ENCODE measurements at regions not wholly inside any gene's neighbourhood (a gene's known extent, or its start where the extent isn't known, plus 50 kb on each side); places are given as distances from the start of the nearest gene placed in this dataset.
"Not testable (repeated sequence)": the region's sequence is repeated elsewhere in the genome, so short reads cannot be mapped to it uniquely, and the experiment has no call there.

DNA sequence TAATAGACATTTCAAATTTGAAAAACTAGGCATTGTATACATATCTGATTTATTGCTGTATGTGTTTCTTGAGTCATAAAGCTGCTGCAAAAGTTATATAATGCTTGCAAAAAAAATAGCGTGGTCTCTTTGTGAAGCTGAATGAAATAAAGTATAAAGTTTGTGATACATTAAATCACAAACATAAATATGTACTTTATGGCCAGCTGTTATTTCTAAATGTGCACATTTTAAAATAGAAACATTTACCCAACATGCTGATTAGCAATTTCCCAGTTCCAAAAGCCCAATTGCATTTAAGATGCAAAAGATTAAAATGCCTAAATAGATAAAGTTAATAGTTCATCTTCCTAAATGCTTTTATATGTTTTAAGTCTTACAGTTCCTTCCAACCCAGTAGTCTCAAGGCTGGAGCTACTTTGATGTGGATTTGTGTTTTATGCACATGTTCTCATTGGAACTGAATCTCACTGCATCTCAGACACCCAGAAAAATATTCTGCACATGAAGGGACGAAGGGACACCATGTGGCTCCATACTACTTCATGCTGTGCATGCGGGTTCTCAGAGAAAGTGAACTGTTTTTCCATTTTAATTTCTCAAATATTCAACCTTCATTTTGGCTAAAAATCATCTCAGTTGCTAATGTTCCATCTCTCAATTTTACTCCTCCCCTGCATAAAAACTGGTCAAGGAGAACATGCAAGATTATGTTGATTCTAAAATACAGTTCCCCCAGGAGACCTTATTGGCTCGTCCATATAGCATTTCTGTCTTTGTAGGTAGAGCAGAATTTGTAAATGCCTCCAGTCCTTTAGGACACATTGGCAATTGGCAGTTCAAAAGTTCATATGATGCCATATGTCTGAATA is 304.6 kb downstream of the MTX2 start:
- H3K36me3 ChIP-seq (replicated peaks) = no peaks in the 10 kb centered on the region
- in situ Hi-C loops (cut with MboI; ENCODE audit: low sequenced_read_pairs) = no loop called here
- DNase-seq (ENCODE audit: low spot score in 2 of 2) = no peak
- H3K9me3 ChIP-seq = no peaks in the 10 kb centered on the region
- H3K4me3 ChIP-seq = no peak overlapping the region
- peaks cover 37% of the 10 kb centered on the region for H3K27me3 ChIP-seq (ENCODE audit: low read depth)
- no peaks in the 10 kb centered on the region for H3K4me1 ChIP-seq

DNA sequence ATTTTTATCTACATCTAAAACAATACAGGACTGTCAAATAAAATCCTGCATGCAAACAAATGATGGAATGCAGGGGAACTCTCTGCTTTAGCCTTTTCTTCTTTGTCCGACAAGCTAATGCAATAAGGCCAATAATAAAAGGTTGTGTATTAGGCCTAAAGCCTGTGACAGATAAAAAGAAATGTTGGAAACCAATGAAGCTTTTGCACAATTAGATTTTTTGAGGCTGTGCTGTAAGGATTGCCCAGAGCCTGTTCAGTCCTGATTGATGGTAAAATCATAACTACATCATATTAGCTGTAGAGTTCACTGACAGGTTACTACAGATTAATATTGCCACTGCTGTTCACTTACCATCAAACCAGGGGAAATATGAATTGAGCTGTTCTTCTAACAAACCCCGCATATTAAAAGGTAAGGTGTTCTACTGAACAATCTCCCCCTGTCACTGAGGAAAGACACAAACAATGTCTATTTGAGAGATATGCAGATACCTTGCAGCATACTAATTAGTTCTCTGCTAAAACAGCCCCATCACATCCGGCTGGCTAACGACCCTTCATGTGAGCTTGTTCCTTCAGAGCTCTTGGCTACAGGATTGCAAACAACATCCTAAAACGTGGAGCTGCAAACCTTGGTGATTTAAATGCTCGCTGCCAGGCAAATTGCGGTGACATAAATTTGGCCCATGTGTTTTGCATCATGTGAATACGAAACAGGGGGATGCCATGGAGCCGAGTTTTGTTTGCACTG is 305.4 kb downstream of the MTX2 start:
- Histone ChIP-seq H3K4me3 (no peak overlapping the region), H3K36me3 (replicated peaks) (no peaks in the 10 kb centered on the region), H3K9me3 (no peaks in the 10 kb centered on the region), H3K4me1 (no peaks in the 10 kb centered on the region), H3K27me3 (ENCODE audit: low read depth) (peaks cover 37% of the 10 kb centered on the region)
- in situ Hi-C loops (cut with MboI; ENCODE audit: low sequenced_read_pairs) = no loop called here
- DNase-seq (ENCODE audit: low spot score in 2 of 2) = no peak

DNA sequence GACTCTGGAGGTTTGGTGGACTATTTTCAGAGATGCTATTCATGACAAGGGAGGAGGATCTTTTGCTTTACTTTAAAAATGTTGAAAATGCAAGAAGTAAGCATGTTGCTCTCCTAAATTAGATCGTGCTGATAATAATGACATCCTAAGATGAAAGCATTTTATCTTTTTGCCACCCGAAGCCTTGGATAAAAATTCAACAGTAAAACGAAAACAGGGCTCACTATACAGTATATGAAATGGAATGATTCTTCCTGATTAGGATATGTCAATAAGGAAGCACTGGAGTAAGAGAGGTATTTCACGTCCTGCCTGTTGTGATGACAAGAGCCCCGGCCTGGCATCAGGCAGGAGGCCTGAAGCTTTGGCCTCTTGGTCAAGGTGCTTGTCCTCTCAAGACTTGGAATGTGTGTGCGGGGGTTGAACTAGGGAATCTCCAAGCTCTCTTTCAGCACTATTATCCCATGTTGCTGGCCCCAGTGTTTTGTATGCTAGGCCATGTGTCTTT is 306.0 kb downstream of the MTX2 start:
- no peaks in the 10 kb centered on the region for H3K36me3 ChIP-seq (replicated peaks)
- no peak overlapping the region for H3K4me3 ChIP-seq
- no peaks in the 10 kb centered on the region for H3K4me1 ChIP-seq
- no peak for DNase-seq (ENCODE audit: low spot score in 2 of 2)
- H3K27me3 ChIP-seq (ENCODE audit: low read depth) = peaks cover 33% of the 10 kb centered on the region
- in situ Hi-C loops (cut with MboI; ENCODE audit: low sequenced_read_pairs) = no loop called here
- no peaks in the 10 kb centered on the region for H3K9me3 ChIP-seq

DNA sequence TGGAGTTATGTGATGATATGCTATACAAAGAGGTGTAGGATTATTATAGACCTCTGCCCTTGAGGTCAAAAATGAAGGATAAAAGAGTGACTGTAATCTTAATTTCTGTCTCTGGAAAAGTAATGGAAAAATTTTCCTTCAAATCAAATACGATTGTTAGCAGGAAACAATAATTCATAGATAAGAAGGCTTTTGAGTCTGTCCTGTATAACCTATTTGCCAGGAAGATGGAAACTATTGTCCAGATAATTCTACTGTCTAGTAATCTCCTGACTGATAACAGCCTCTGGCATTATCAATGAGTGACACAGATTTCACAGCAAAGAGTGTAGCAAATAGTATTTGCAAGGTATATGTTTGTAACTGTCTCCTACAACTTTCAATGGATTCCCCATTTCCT is 307.8 kb downstream of the MTX2 start:
- in situ Hi-C loops (cut with MboI; ENCODE audit: low sequenced_read_pairs) = no loop called here
- peaks cover 17% of the 10 kb centered on the region for H3K27me3 ChIP-seq (ENCODE audit: low read depth)

DNA sequence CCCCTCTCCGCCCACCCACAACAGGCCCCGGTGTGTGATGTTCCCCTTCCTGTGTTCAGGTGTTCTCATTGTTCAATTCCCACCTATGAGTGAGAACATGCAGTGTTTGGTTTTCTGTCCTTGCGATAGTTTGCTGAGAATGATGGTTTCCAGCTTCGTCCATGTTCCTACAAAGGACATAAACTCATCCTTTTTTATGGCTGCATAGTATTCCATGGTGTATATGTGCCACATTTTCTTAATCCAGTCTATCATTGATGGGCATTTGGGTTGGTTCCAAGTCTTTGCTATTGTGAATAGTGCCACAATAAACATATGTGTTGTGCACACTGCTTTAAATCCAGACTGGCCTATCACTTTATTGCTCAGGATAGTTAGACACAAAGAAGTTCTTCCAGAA is 309.1 kb downstream of the MTX2 start:
- H3K36me3 ChIP-seq (replicated peaks); DNase-seq (ENCODE audit: low spot score in 2 of 2); H3K9me3 ChIP-seq; H3K4me1 ChIP-seq; H3K4me3 ChIP-seq; in situ Hi-C loops (cut with MboI; ENCODE audit: low sequenced_read_pairs): not testable (repeated sequence)
- peaks cover 15% of the 10 kb centered on the region for H3K27me3 ChIP-seq (ENCODE audit: low read depth)

More for the DNA sequence above, 307.8 kb downstream of the MTX2 start:
- Histone ChIP-seq H3K4me1 (no peaks in the 10 kb centered on the region), H3K4me3 (no peak overlapping the region), H3K36me3 (replicated peaks) (no peaks in the 10 kb centered on the region), H3K9me3 (no peaks in the 10 kb centered on the region)
- no peak for DNase-seq (ENCODE audit: low spot score in 2 of 2)

DNA sequence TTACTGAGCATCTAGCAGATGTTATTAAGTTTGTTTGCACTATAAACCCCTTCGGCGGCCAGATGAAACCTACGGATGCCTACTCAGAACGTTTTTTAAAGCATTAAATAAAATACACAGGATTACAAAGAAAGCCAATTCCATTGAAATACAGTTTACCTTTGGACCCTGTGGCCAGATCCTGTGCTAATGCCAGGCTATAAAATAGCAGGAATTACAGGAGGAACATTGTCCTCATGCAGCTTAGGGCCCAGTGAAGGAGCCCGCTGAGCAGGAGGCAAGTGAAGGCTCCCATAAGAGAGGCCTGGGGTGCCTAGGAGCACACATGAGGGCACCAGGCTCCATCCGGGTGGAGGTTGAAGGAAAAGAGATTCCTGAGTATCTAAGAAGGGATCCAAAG is 310.4 kb downstream of the MTX2 start:
- H3K27me3 ChIP-seq (ENCODE audit: low read depth) = peaks cover 19% of the 10 kb centered on the region
- no peaks in the 10 kb centered on the region for H3K9me3 ChIP-seq
- no peaks in the 10 kb centered on the region for H3K4me1 ChIP-seq
- no peak for DNase-seq (ENCODE audit: low spot score in 2 of 2)
- H3K36me3 ChIP-seq (replicated peaks) = no peaks in the 10 kb centered on the region
- no peak overlapping the region for H3K4me3 ChIP-seq
- in situ Hi-C loops (cut with MboI; ENCODE audit: low sequenced_read_pairs) = no loop called here

DNA sequence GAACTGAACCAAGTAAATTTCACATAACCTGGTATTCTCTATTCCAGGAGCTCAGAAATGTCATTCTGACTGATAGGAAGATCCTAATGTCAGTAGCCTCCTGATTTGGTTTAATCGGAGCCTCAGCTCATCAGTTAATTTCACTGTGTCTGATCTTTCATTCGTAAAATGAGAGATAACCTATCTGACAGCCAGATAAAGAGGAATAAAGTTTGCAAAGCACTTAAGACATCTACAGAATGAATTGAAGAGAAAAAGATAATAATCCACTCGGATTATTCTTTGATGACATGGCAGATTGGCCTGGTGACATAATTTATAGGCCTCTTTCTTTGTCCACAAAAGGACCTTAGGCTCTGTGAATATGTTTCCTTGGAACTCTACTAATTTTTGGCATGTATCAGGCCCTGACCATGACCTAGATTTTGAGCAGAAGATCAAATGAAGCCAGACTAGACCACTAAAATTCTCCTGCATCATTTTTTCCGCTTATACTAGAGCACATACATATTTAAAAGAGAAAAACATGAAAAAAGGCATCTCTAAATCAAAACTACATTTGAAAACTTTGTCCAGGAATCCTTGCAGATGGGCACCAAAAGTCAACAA is 312.4 kb downstream of the MTX2 start:
- no peak for DNase-seq (ENCODE audit: low spot score in 2 of 2)
- Histone ChIP-seq H3K9me3 (no peaks in the 10 kb centered on the region), H3K36me3 (replicated peaks) (no peaks in the 10 kb centered on the region), H3K4me1 (no peaks in the 10 kb centered on the region), H3K27me3 (ENCODE audit: low read depth) (peaks cover 31% of the 10 kb centered on the region), H3K4me3 (no peak overlapping the region)
- in situ Hi-C loops (cut with MboI; ENCODE audit: low sequenced_read_pairs) = no loop called here

DNA sequence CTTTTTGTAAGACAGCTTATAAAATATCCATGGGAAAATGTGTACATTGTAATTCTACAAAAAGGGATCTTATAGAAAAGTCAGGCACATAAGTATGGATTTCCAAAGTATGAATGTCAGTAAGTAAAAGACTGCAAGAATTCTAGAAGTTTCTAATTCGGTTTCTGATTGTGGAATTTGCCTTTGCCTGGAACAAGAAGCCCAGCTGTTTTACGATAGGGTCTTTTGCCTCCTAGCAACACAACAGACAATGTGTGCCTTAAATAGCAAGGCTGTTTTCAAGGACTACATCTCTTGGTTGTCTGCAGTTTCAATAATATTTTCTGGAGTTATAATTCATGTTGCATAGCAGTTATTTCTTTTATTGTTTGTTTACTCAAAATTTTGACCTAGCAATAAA is 312.9 kb downstream of the MTX2 start:
- no peaks in the 10 kb centered on the region for H3K9me3 ChIP-seq
- in situ Hi-C loops (cut with MboI; ENCODE audit: low sequenced_read_pairs) = no loop called here
- no peak overlapping the region for H3K4me3 ChIP-seq
- DNase-seq (ENCODE audit: low spot score in 2 of 2) = no peak
- H3K4me1 ChIP-seq = no peaks in the 10 kb centered on the region
- H3K36me3 ChIP-seq (replicated peaks) = no peaks in the 10 kb centered on the region
- peaks cover 31% of the 10 kb centered on the region for H3K27me3 ChIP-seq (ENCODE audit: low read depth)

DNA sequence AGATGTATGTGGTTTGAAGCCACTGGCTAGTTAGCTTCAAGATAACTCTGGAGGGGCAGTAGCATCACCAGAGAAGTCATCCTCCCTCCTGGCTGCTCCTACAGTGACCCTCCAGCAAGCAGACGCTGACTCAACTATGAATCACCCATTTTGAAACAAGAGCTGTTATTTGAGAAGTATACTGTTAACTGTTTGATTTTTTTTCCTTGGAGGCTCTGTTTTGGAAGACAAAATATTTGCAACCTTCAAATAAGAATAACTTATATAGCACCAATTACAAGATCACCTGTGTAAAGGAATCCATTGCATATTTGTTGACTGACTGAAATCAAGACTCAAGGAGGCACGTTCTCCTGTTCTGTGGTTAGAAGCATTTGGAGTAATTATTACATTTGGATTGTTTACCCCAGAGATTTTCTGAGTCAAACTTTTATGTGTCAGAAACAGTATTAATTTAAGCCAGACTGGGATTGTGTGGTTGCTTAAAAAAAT is 313.8 kb downstream of the MTX2 start:
- DNase-seq (ENCODE audit: low spot score in 2 of 2) = no peak
- Histone ChIP-seq H3K9me3 (no peaks in the 10 kb centered on the region), H3K4me1 (no peaks in the 10 kb centered on the region), H3K27me3 (ENCODE audit: low read depth) (peaks cover 31% of the 10 kb centered on the region), H3K4me3 (no peak overlapping the region), H3K36me3 (replicated peaks) (no peaks in the 10 kb centered on the region)
- in situ Hi-C loops (cut with MboI; ENCODE audit: low sequenced_read_pairs) = no loop called here

DNA sequence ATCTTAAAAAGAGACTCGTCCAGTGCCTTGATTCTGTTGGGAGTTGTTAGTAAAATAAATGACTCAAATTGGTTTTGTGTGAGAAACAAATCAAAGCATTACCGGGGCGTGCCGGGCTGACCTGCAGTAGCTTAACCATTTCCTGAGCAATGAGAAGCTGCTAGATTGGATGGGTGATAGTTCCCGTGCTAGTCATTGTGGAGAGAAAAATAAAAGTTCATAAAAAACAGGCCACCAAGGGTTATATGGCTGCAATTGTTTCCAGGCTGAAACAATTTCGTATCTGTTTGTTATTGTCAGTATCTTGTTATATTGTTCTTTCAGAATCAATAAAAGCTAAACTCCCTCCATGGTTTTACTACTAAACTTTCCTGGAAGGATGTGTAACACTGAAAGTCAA is 314.4 kb downstream of the MTX2 start:
- H3K36me3 ChIP-seq (replicated peaks) = no peaks in the 10 kb centered on the region
- no peak for DNase-seq (ENCODE audit: low spot score in 2 of 2)
- in situ Hi-C loops (cut with MboI; ENCODE audit: low sequenced_read_pairs) = no loop called here
- H3K4me1 ChIP-seq = no peaks in the 10 kb centered on the region
- H3K4me3 ChIP-seq = no peak overlapping the region
- peaks cover 31% of the 10 kb centered on the region for H3K27me3 ChIP-seq (ENCODE audit: low read depth)
- no peaks in the 10 kb centered on the region for H3K9me3 ChIP-seq

DNA sequence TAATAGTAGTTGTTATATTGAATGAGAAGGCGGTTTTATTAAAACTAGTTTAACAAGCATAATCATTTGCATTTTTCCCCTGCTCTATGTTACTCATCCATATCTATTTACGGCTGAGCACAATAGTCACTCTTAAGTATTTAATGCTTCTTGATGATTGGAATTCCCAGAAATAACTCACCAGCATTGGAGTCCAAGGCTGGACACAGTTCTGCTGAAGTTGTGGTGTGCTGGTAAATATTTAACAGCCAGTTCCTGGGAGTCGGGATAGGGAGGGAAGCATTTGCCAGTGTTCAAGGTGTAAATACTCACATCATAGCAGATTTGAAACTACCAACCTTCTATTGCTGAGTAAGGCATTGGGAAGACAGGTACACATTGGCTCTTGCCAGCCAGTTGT is 315.1 kb downstream of the MTX2 start:
- Histone ChIP-seq H3K9me3 (no peaks in the 10 kb centered on the region), H3K36me3 (replicated peaks) (no peaks in the 10 kb centered on the region), H3K27me3 (ENCODE audit: low read depth) (peaks cover 29% of the 10 kb centered on the region), H3K4me3 (no peak overlapping the region), H3K4me1 (no peaks in the 10 kb centered on the region)
- DNase-seq (ENCODE audit: low spot score in 2 of 2) = no peak
- in situ Hi-C loops (cut with MboI; ENCODE audit: low sequenced_read_pairs) = no loop called here

DNA sequence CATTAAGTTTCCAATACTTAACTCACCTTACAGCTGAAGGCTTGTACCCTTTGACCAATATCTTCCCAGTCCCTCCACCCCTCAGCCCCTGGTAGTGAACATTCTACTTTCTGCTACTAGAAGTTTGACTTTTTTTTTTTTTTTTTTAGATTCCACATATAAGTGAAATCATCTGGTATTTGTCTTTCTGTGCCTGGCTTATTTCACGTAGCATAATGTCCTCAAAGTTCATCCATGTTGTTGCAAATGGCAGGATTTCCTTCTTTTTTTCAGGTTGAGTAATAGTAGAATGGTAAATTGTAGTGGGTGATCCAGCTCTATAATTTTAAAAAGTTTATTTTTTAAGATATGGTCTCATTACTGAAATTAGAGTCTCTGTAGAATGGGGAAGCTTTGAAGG is 316.0 kb downstream of the MTX2 start:
- no peak for DNase-seq (ENCODE audit: low spot score in 2 of 2)
- peaks cover 32% of the 10 kb centered on the region for H3K27me3 ChIP-seq (ENCODE audit: low read depth)
- no peaks in the 10 kb centered on the region for H3K9me3 ChIP-seq
- no peaks in the 10 kb centered on the region for H3K36me3 ChIP-seq (replicated peaks)
- in situ Hi-C loops (cut with MboI; ENCODE audit: low sequenced_read_pairs) = no loop called here
- H3K4me1 ChIP-seq = no peaks in the 10 kb centered on the region
- H3K4me3 ChIP-seq = no peak overlapping the region

DNA sequence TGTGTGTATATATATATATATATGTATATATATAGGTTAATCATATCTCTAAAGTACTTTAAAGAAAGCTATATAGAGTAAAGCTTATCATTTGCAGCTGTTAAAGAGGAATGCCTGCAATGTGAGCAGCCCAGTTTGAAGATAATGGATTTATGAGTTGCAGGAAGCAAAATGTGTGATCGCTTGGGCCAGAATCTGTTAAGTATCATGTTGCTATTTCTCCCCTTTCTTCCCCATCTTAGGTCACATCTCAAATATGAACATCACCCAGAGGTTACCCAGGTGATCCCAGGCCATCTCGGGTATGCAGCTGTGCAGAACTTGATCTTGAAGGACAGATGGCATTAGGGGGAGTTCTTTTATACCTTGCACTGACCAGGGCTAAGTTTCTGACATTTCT is 316.5 kb downstream of the MTX2 start:
- H3K9me3 ChIP-seq = no peaks in the 10 kb centered on the region
- no peaks in the 10 kb centered on the region for H3K36me3 ChIP-seq (replicated peaks)
- no peaks in the 10 kb centered on the region for H3K4me1 ChIP-seq
- no peak for DNase-seq (ENCODE audit: low spot score in 2 of 2)
- peaks cover 32% of the 10 kb centered on the region for H3K27me3 ChIP-seq (ENCODE audit: low read depth)
- in situ Hi-C loops (cut with MboI; ENCODE audit: low sequenced_read_pairs) = no loop called here
- H3K4me3 ChIP-seq = no peak overlapping the region

DNA sequence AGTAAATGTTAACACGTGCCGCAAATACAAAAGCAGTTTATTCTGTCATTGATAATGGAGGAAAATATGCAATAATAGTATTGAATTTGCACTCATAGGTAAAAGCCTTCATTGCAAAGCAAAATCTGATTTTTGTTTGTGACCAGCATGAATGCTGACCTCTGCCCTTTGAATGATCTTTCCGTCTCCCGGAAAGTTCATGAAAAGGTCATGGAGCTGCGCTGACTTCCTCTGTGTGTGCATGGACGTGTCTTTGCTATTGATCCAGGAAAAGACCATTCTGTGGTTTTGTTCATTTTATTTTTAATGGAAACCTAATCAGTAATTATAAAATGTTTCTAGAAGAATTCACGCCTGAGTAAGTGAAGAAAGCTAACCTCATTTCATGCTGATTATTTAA is 320.0 kb downstream of the MTX2 start:
- DNase-seq (ENCODE audit: low spot score in 2 of 2) = no peak
- no peaks in the 10 kb centered on the region for H3K4me1 ChIP-seq
- no peaks in the 10 kb centered on the region for H3K36me3 ChIP-seq (replicated peaks)
- in situ Hi-C loops (cut with MboI; ENCODE audit: low sequenced_read_pairs) = no loop called here
- peaks cover 21% of the 10 kb centered on the region; the same call in 1 of the 2 replicates for H3K27me3 ChIP-seq (ENCODE audit: low read depth)
- H3K9me3 ChIP-seq = no peaks in the 10 kb centered on the region
- H3K4me3 ChIP-seq = no peak overlapping the region

All from HAP-1 (cell line).